ENCODE measurements at regions not wholly inside any gene's neighbourhood (a gene's known extent, or its start where the extent isn't known, plus 50 kb on each side); places are given as distances from the start of the nearest gene placed in this dataset.

- TF ChIP-seq ZNF529 (tag by site-specific recombination; IDR thresholded peaks at IDR 0.05; ENCODE audit: insufficient replicate concordance) = no peak
These were observed 183.9 kb downstream of the HAPSTR1 start (continued) for GRCh38 chr16:9275377-9275776.

GRCh38 chr16:9275816-9276354, 184.4 kb downstream of the HAPSTR1 start:
- H3K4me3 ChIP-seq (ENCODE audit: low read depth, low read length) = no peak overlapping the region
- ChIA-PET CTCF (interaction anchor here (0.6 kb wide), 1 partner anchor 287 kb away, joined by 3 read pairs; no protein-coding TSS in a partner anchor), POLR2A (no interaction called here)
- no peaks in the 10 kb centered on the region for H3K9me3 ChIP-seq (ENCODE audit: control insufficient read depth, insufficient read depth, low read depth, low read length)
- H3K27ac ChIP-seq (ENCODE audit: extremely low read depth, low read depth, low read length) = no peak overlapping the region
- no peaks in the 10 kb centered on the region for H3K36me3 ChIP-seq (ENCODE audit: control insufficient read depth in 2 of 2, insufficient read depth in 1 of 2, low read length in 2 of 2)
- no peaks in the 10 kb centered on the region for H3K4me1 ChIP-seq (ENCODE audit: control insufficient read depth, insufficient read depth, low read length)
- TF ChIP-seq ZNF311 (tag by site-specific recombination; IDR thresholded peaks at IDR 0.05; ENCODE audit: borderline replicate concordance) = no peak
- TF ChIP-seq SCRT2 (tag by site-specific recombination; IDR thresholded peaks at IDR 0.05) = no peak
- TF ChIP-seq ZNF701 (tag by site-specific recombination; IDR thresholded peaks at IDR 0.05) = no peak
- no peak for TF ChIP-seq ZNF777 (tag by site-specific recombination; IDR thresholded peaks at IDR 0.05; ENCODE audit: borderline replicate concordance)
- TF ChIP-seq GLI4 (tag by site-specific recombination; IDR thresholded peaks at IDR 0.05) = no peak
- TF ChIP-seq ZNF280C (tag by site-specific recombination; IDR thresholded peaks at IDR 0.05) = no peak
- TF ChIP-seq GFI1B (tag by site-specific recombination; IDR thresholded peaks at IDR 0.05) = no peak
- TF ChIP-seq ZNF571 (tag by site-specific recombination; IDR thresholded peaks at IDR 0.05) = no peak
- TF ChIP-seq ZNF404 (tag by site-specific recombination; IDR thresholded peaks at IDR 0.05) = no peak
- TF ChIP-seq ZNF37A (tag by site-specific recombination; IDR thresholded peaks at IDR 0.05) = no peak
- TF ChIP-seq ZNF830 (tag by site-specific recombination; IDR thresholded peaks at IDR 0.05; ENCODE audit: low read depth) = no peak
- TF ChIP-seq ZNF600 (tag by site-specific recombination; IDR thresholded peaks at IDR 0.05) = no peak
- no peak for TF ChIP-seq HOXD13 (CRISPR knock-in tag; IDR thresholded peaks at IDR 0.05; ENCODE audit: borderline replicate concordance)
- TF ChIP-seq SP2 (tag by site-specific recombination; IDR thresholded peaks at IDR 0.05) = no peak
- TF ChIP-seq ZNF645 (tag by site-specific recombination; IDR thresholded peaks at IDR 0.05) = no peak
- TF ChIP-seq ZNF114 (tag by site-specific recombination; IDR thresholded peaks at IDR 0.05) = no peak
- TF ChIP-seq ZNF174 (tag by site-specific recombination; IDR thresholded peaks at IDR 0.05) = no peak
- TF ChIP-seq ZNF837 (tag by site-specific recombination; IDR thresholded peaks at IDR 0.05) = no peak

- Histone ChIP-seq H3K4me3 (ENCODE audit: low read depth, low read length) (no peak overlapping the region), H3K27ac (ENCODE audit: extremely low read depth, low read depth, low read length) (no peak overlapping the region), H3K4me1 (ENCODE audit: control insufficient read depth, insufficient read depth, low read length) (no peaks in the 10 kb centered on the region), H3K9me3 (ENCODE audit: control insufficient read depth, insufficient read depth, low read depth, low read length) (no peaks in the 10 kb centered on the region), H3K36me3 (ENCODE audit: control insufficient read depth in 2 of 2, insufficient read depth in 1 of 2, low read length in 2 of 2) (no peaks in the 10 kb centered on the region)
- ChIA-PET CTCF (interaction anchor here (1.2 to 1.4 kb wide), 3 partner anchors 11 to 32 kb away, joined by 3 to 4 read pairs (median 3); no protein-coding TSS in a partner anchor), POLR2A (no interaction called here)
- no peak for TF ChIP-seq ZNF518A (tag by site-specific recombination; conservative IDR thresholded peaks at IDR 0.05; ENCODE audit: low read depth)
- no peak for TF ChIP-seq ZNF791 (tag by site-specific recombination; IDR thresholded peaks at IDR 0.05)
- TF ChIP-seq ZNF776 (tag by site-specific recombination; IDR thresholded peaks at IDR 0.05; ENCODE audit: borderline replicate concordance) = no peak
- peak; percentile 35; the same call in 1 of the 2 replicates for TF ChIP-seq SCRT2 (tag by site-specific recombination; IDR thresholded peaks at IDR 0.05)
- no peak for TF ChIP-seq CTCF (tag by site-specific recombination; IDR thresholded peaks at IDR 0.05)
These were observed 188.0 kb downstream of the HAPSTR1 start for GRCh38 chr16:9279291-9280068.
